ENCODE measurements at regions not wholly inside any gene's neighbourhood (a gene's known extent, or its start where the extent isn't known, plus 50 kb on each side); places are given as distances from the start of the nearest gene placed in this dataset.
A peak's percentile ranks its signal among the peaks of the same experiment; 100 is the strongest.
"Not testable (repeated sequence)": the region's sequence is repeated elsewhere in the genome, so short reads cannot be mapped to it uniquely, and the experiment has no call there.

GRCh38 chr7:120184866-120185265, 88.1 kb upstream of the KCND2 start:
- no peak overlapping the region for H3K4me3 ChIP-seq (ENCODE audit: low read depth, low read length)
- TF ChIP-seq CTCF (conservative IDR thresholded peaks at IDR 0.05; ENCODE audit: low read depth, low read length): no peak
- DNase-seq (ENCODE audit: low read depth): no peak

- DNase-seq (ENCODE audit: low read depth): peak; percentile 2
- TF ChIP-seq CTCF (conservative IDR thresholded peaks at IDR 0.05; ENCODE audit: low read depth, low read length): no peak
- H3K4me3 ChIP-seq (ENCODE audit: low read depth, low read length): no peak overlapping the region
These were observed 86.9 kb upstream of the KCND2 start for GRCh38 chr7:120185940-120186682.

GRCh38 chr7:120186688-120187087, 86.3 kb upstream of the KCND2 start:
- DNase-seq (ENCODE audit: low read depth): no peak
- no peak for TF ChIP-seq CTCF (conservative IDR thresholded peaks at IDR 0.05; ENCODE audit: low read depth, low read length)
- H3K4me3 ChIP-seq (ENCODE audit: low read depth, low read length): no peak overlapping the region

- TF ChIP-seq CTCF (conservative IDR thresholded peaks at IDR 0.05; ENCODE audit: low read depth, low read length): no peak
- DNase-seq (ENCODE audit: low read depth): no peak
- H3K4me3 ChIP-seq (ENCODE audit: low read depth, low read length): no peak overlapping the region
These were observed 83.4 kb upstream of the KCND2 start for GRCh38 chr7:120189623-120190022.

GRCh38 chr7:120190109-120190508, 82.9 kb upstream of the KCND2 start:
- H3K4me3 ChIP-seq (ENCODE audit: low read depth, low read length): no peak overlapping the region
- DNase-seq (ENCODE audit: low read depth): no peak
- no peak for TF ChIP-seq CTCF (conservative IDR thresholded peaks at IDR 0.05; ENCODE audit: low read depth, low read length)

- no peak for DNase-seq (ENCODE audit: low read depth)
- H3K4me3 ChIP-seq (ENCODE audit: low read depth, low read length): no peak overlapping the region
- no peak for TF ChIP-seq CTCF (conservative IDR thresholded peaks at IDR 0.05; ENCODE audit: low read depth, low read length)
These were observed 82.4 kb upstream of the KCND2 start for GRCh38 chr7:120190566-120190965.

GRCh38 chr7:120191423-120191822, 81.6 kb upstream of the KCND2 start:
- not testable (repeated sequence) for DNase-seq (ENCODE audit: low read depth)

More at GRCh38 chr7:120191423-120191822, 81.6 kb upstream of the KCND2 start:
- H3K4me3 ChIP-seq (ENCODE audit: low read depth, low read length): not testable (repeated sequence)

Measured in choroid plexus epithelial cell (primary cell).